H9 (cell line): ENCODE measurements at regions not wholly inside any gene's neighbourhood (a gene's known extent, or its start where the extent isn't known, plus 50 kb on each side); places are given as distances from the start of the nearest gene placed in this dataset.
"Not testable (repeated sequence)": the region's sequence is repeated elsewhere in the genome, so short reads cannot be mapped to it uniquely, and the experiment has no call there.

ENCODE experiments used
- DNase-seq: peaks from one replicate; pipeline ENCODE4 v3.0.0-alpha.2; 2017
- H2AFZ ChIP-seq: one replicate; pipeline ENCODE4 v1.6.1; 2013; ENCODE audit warnings: mild to moderate bottlenecking, low read length, control low read depth, moderate library complexity
- H2AK5ac ChIP-seq: 2 replicates; pipeline ENCODE4 v1.6.1; 2013; ENCODE audit warnings: low read length, control low read depth, mixed read lengths; ENCODE audit not compliant: insufficient read length
- H2BK120ac ChIP-seq: one replicate; pipeline ENCODE4 v1.6.1; 2013; ENCODE audit warnings: low read depth, mild to moderate bottlenecking, low read length, control low read depth, inconsistent platforms; ENCODE audit not compliant: poor library complexity, severe bottlenecking
- H2BK12ac ChIP-seq: 2 replicates; pipeline ENCODE4 v1.6.1; 2013; ENCODE audit warnings: low read length, control low read depth, mixed read lengths, low read depth; ENCODE audit not compliant: insufficient read length
- H2BK15ac ChIP-seq: 2 replicates; pipeline ENCODE4 v1.6.1; 2013; ENCODE audit warnings: low read depth, low read length, control low read depth
- H2BK20ac ChIP-seq: one replicate; pipeline ENCODE4 v1.6.1; 2013; ENCODE audit warnings: low read depth, mild to moderate bottlenecking, low read length, control low read depth, inconsistent platforms; ENCODE audit not compliant: poor library complexity, severe bottlenecking
- H2BK5ac ChIP-seq: 2 replicates; pipeline ENCODE4 v1.6.1; 2013; ENCODE audit warnings: low read length, control low read depth, mixed read lengths; ENCODE audit not compliant: insufficient read length
- H3K14ac ChIP-seq: 2 replicates; pipeline ENCODE4 v1.6.1; 2013; ENCODE audit warnings: low read length, control low read depth; ENCODE audit not compliant: insufficient read depth
- H3K18ac ChIP-seq: 2 replicates; pipeline ENCODE4 v1.6.1; 2013; ENCODE audit warnings: low read depth, mild to moderate bottlenecking, mixed read lengths, low read length, control low read depth; ENCODE audit not compliant: insufficient read length
- H3K23ac ChIP-seq: 2 replicates; pipeline ENCODE4 v1.6.1; 2013; ENCODE audit warnings: low read length, control low read depth, mixed read lengths, low read depth; ENCODE audit not compliant: insufficient read length
- H3K23me2 ChIP-seq: 2 replicates; pipeline ENCODE4 v1.6.1; 2013; ENCODE audit warnings: low read depth, mild to moderate bottlenecking, mixed read lengths, low read length, control low read depth; ENCODE audit not compliant: insufficient read length, poor library complexity, severe bottlenecking
- H3K27ac ChIP-seq: 2 replicates; pipeline ENCODE4 v1.5.1; 2013; ENCODE audit warnings: low read length, control low read depth, mixed read lengths, low read depth; ENCODE audit not compliant: insufficient read length
- H3K27me3 ChIP-seq: 2 replicates; pipeline ENCODE4 v1.6.1; 2013; ENCODE audit warnings: low read length, control low read depth, inconsistent platforms; ENCODE audit not compliant: insufficient read depth
- H3K4ac ChIP-seq: 2 replicates; pipeline ENCODE4 v1.6.1; 2013; ENCODE audit warnings: low read depth, mild to moderate bottlenecking, control low read depth, inconsistent platforms, low read length, moderate library complexity
- H3K4me1 ChIP-seq: 2 replicates; pipeline ENCODE4 v1.6.1; 2013; ENCODE audit warnings: low read length, control low read depth, inconsistent platforms; ENCODE audit not compliant: insufficient read depth
- H3K4me2 ChIP-seq: 2 replicates; pipeline ENCODE4 v1.6.1; 2013; ENCODE audit warnings: low read length, control low read depth, mixed read lengths; ENCODE audit not compliant: insufficient read length, insufficient read depth
- H3K56ac ChIP-seq: 2 replicates; pipeline ENCODE4 v1.6.1; 2013; ENCODE audit warnings: low read depth, mild to moderate bottlenecking, mixed read lengths, low read length, control low read depth; ENCODE audit not compliant: insufficient read length
- H3K79me1 ChIP-seq: 2 replicates; pipeline ENCODE4 v1.6.1; 2013; ENCODE audit warnings: low read depth, mild to moderate bottlenecking, moderate library complexity, low read length, control low read depth, inconsistent platforms; ENCODE audit not compliant: insufficient read depth, poor library complexity, severe bottlenecking
- H3K79me2 ChIP-seq: 2 replicates; pipeline ENCODE4 v1.6.1; 2013; ENCODE audit warnings: low read length, control low read depth, inconsistent platforms; ENCODE audit not compliant: insufficient read depth
- H3K9ac ChIP-seq: 2 replicates; pipeline ENCODE4 v1.6.1; 2013; ENCODE audit warnings: low read length, control low read depth, mixed read lengths; ENCODE audit not compliant: insufficient read length; ENCODE audit errors: extremely low read depth
- H3K9me3 ChIP-seq: one replicate; pipeline ENCODE4 v1.6.1; 2013; ENCODE audit warnings: low read depth, low read length, inconsistent platforms; ENCODE audit not compliant: control insufficient read depth
- H3T11ph ChIP-seq: one replicate; pipeline ENCODE4 v1.6.1; 2013; ENCODE audit warnings: mild to moderate bottlenecking, low read length, control low read depth, inconsistent platforms
- H4K20me1 ChIP-seq: one replicate; pipeline ENCODE4 v1.6.1; 2013; ENCODE audit not compliant: control insufficient read depth, insufficient read length, insufficient read depth
- H4K5ac ChIP-seq: 2 replicates; pipeline ENCODE4 v1.6.1; 2013; ENCODE audit warnings: low read depth, mild to moderate bottlenecking, mixed read lengths, low read length, control low read depth; ENCODE audit not compliant: insufficient read length
- H4K8ac ChIP-seq: replicated peaks from 2 replicates; pipeline ENCODE4 v1.6.1; 2013; ENCODE audit warnings: low read length, control low read depth, mixed read lengths, low read depth; ENCODE audit not compliant: insufficient read length
- H4K91ac ChIP-seq: 2 replicates; pipeline ENCODE4 v1.6.1; 2013; ENCODE audit warnings: low read depth, mild to moderate bottlenecking, moderate library complexity, mixed read lengths, low read length, control low read depth; ENCODE audit not compliant: insufficient read length
- H3K27ac Mint-ChIP-seq, 3 experiments: 2 replicates in 2 of 3; 3 replicates in 1 of 3; pipeline ENCODE4 v1.8.0; 2020 to 2021; ENCODE audit warnings: mixed read lengths in 3 of 3, mild to moderate bottlenecking in 1 of 3, moderate library complexity in 1 of 3
- H3K27me3 Mint-ChIP-seq: 2 replicates; pipeline ENCODE4 v1.8.0; 2021; ENCODE audit warnings: low read depth, mild to moderate bottlenecking, moderate library complexity, mixed read lengths
- H3K36me3 Mint-ChIP-seq, 3 experiments: 2 replicates in 2 of 3; 3 replicates in 1 of 3; pipeline ENCODE4 v1.8.0; 2020 to 2021; ENCODE audit warnings: low read depth in 3 of 3, mixed read lengths in 3 of 3; ENCODE audit not compliant: insufficient read depth in 1 of 3
- H3K4me1 Mint-ChIP-seq, 2 experiments: 2 replicates each; pipeline ENCODE4 v1.8.0; 2020; ENCODE audit warnings: mixed read lengths in 2 of 2
- H3K4me3 Mint-ChIP-seq, 2 experiments: 2 replicates in 1 of 2; 3 replicates in 1 of 2; pipeline ENCODE4 v1.8.0; 2020 to 2021; ENCODE audit warnings: mild to moderate bottlenecking in 2 of 2, mixed read lengths in 2 of 2, moderate library complexity in 1 of 2
- H3K9me3 Mint-ChIP-seq, 2 experiments: 2 replicates in 1 of 2; 3 replicates in 1 of 2; pipeline ENCODE4 v1.8.0; 2020; ENCODE audit warnings: mild to moderate bottlenecking in 2 of 2, mixed read lengths in 2 of 2, moderate library complexity in 1 of 2
- WGBS: extraction: QIAGEN DNeasy Blood & Tissue Kit; methylation state at CpG from one replicate; pipeline ENCODE4 v1.1.7; 2013; ENCODE audit warnings: missing lambda C conversion rate, low lambda C conversion rate, mixed read lengths; ENCODE audit not compliant: insufficient read length; ENCODE audit errors: extremely low coverage; 5-methylcytosine and 5-hydroxymethylcytosine counted together

- H3K18ac ChIP-seq, H3K27ac ChIP-seq, H3K79me1 ChIP-seq, H4K5ac ChIP-seq, H2BK20ac ChIP-seq, DNase-seq, H2BK12ac ChIP-seq, H3K9ac ChIP-seq, H3K4me1 Mint-ChIP-seq, H2BK5ac ChIP-seq, H3K79me2 ChIP-seq, H3K23ac ChIP-seq, H3K4me3 Mint-ChIP-seq, H3K14ac ChIP-seq, H3K27me3 Mint-ChIP-seq, H3K36me3 Mint-ChIP-seq, H3K56ac ChIP-seq, H3K9me3 ChIP-seq, H4K8ac ChIP-seq, H2BK120ac ChIP-seq, H2BK15ac ChIP-seq, H3K4ac ChIP-seq, H2AFZ ChIP-seq, H3K4me1 ChIP-seq, H3K27me3 ChIP-seq, H3K4me2 ChIP-seq, H4K91ac ChIP-seq, H4K20me1 ChIP-seq, H3K23me2 ChIP-seq, H2AK5ac ChIP-seq, H3K27ac Mint-ChIP-seq, H3T11ph ChIP-seq: not testable (repeated sequence)
- H3K9me3 Mint-ChIP-seq: peaks cover 8 to 17% of the 10 kb centered on the region in 2 experiments; a peak in 4 of 5 replicates
- WGBS: no CpG with 5 or more reads among the region's 21 CpGs
Measured at GRCh38 chr2:131813378-131813777, 285.7 kb downstream of the CCDC74A start.

GRCh38 chr2:131818267-131818973 lies 290.7 kb downstream of the CCDC74A start:
- not testable (repeated sequence) for H4K5ac ChIP-seq, H3K4me1 Mint-ChIP-seq, H3K18ac ChIP-seq, H2AFZ ChIP-seq, H4K20me1 ChIP-seq, H4K8ac ChIP-seq, H2BK120ac ChIP-seq, H2BK15ac ChIP-seq, H3K23me2 ChIP-seq, DNase-seq, H4K91ac ChIP-seq, H3K27ac ChIP-seq, H3K4ac ChIP-seq, H3K27ac Mint-ChIP-seq, H3T11ph ChIP-seq, H3K4me2 ChIP-seq, H3K27me3 Mint-ChIP-seq, H3K79me1 ChIP-seq, H3K9ac ChIP-seq, H3K23ac ChIP-seq, H3K27me3 ChIP-seq, H3K4me1 ChIP-seq, H2BK5ac ChIP-seq, H3K56ac ChIP-seq, H3K14ac ChIP-seq, H2AK5ac ChIP-seq, H2BK20ac ChIP-seq, H3K4me3 Mint-ChIP-seq, H2BK12ac ChIP-seq, H3K79me2 ChIP-seq, H3K9me3 ChIP-seq
- no CpG with 5 or more reads among the region's 4 CpGs for WGBS
- Mint-ChIP-seq H3K9me3 (peaks cover 19 to 23% of the 10 kb centered on the region in 2 experiments), H3K36me3 (peaks cover 0 to 11% (median 4%) of the 10 kb centered on the region in 3 experiments; a peak in 6 of 7 replicates)
